ENCODE measurements at regions not wholly inside any gene's neighbourhood (a gene's known extent, or its start where the extent isn't known, plus 50 kb on each side); places are given as distances from the start of the nearest gene placed in this dataset.

- no peak for DNase-seq (ENCODE audit: low read depth)
- H3K4me3 ChIP-seq (ENCODE audit: control insufficient read depth, low read depth, low read length): no peak overlapping the region
- no peak for TF ChIP-seq CTCF (conservative IDR thresholded peaks at IDR 0.05; ENCODE audit: control insufficient read depth, insufficient read depth, low read depth, low read length)
Observed at GRCh38 chr12:32053881-32054624, 52.6 kb upstream of the BICD1 start.

All from fibroblast of mammary gland (primary cell).